H1 (cell line): ENCODE measurements at regions not wholly inside any gene's neighbourhood (a gene's known extent, or its start where the extent isn't known, plus 50 kb on each side); places are given as distances from the start of the nearest gene placed in this dataset.

ENCODE experiments used
- CEBPB ChIP-seq: IDR thresholded peaks from 2 replicates; pipeline ENCODE4 v1.6.1; 2012; ENCODE audit warnings: low read depth, low read length
- CTCF ChIP-seq, 3 experiments: IDR thresholded peaks; 1 replicate in 2 of 3; 2 replicates in 1 of 3; pipeline versions ENCODE4 v1.5.1 to v1.6.1; 2011; ENCODE audit warnings: low read length in 3 of 3, mild to moderate bottlenecking in 3 of 3, inconsistent platforms in 2 of 3, low read depth in 1 of 3, moderate library complexity in 1 of 3; ENCODE audit not compliant: insufficient read depth in 1 of 3; ENCODE audit errors: control extremely low read depth in 1 of 3
- RNF2 ChIP-seq: fragments of 200-900, 300-1000 bp; sonication (generic); IDR thresholded peaks from 2 replicates; pipeline ENCODE4 v1.7.1; 2016; ENCODE audit warnings: borderline replicate concordance, low read depth, mild to moderate bottlenecking, antibody characterized with exemption, low read length; ENCODE audit not compliant: poor library complexity, severe bottlenecking; ENCODE audit errors: missing control alignments

- no peak for TF ChIP-seq CEBPB
- TF ChIP-seq CTCF (IDR thresholded peaks at IDR 0.05; ENCODE audit: control extremely low read depth in 1 of 3, insufficient read depth in 1 of 3, low read depth in 1 of 3, low read length in 3 of 3) = no peak
- no peak for TF ChIP-seq RNF2
These were observed 190.9 kb upstream of the TUT7 start for GRCh38 chr9:86545090-86545489.
